Thyroid gland (tissue), 4 donors: ENCODE measurements at regions not wholly inside any gene's neighbourhood (a gene's known extent, or its start where the extent isn't known, plus 50 kb on each side); places are given as distances from the start of the nearest gene placed in this dataset.

ENCODE experiments used
- DNase-seq, 2 donors: peaks; one replicate each; pipeline ENCODE4 v3.0.0-alpha.2; 2019
- H3K27ac ChIP-seq, 3 donors: fragments of 200-600 bp; sonication (generic); 1 replicate in 2 of 3; 2 replicates in 1 of 3; pipeline ENCODE4 v1.5.1; 2016 to 2019; ENCODE audit warnings: mild to moderate bottlenecking in 1 of 3, moderate library complexity in 1 of 3
- H3K27me3 ChIP-seq: fragments of 200-600 bp; sonication (generic); one replicate; pipeline ENCODE4 v1.5.1; 2019
- H3K36me3 ChIP-seq, 2 donors: fragments of 200-600 bp; sonication (generic); one replicate each; pipeline ENCODE4 v1.5.1; 2016 to 2019
- H3K4me1 ChIP-seq, 2 donors: fragments of 200-600 bp; sonication (generic); one replicate each; pipeline ENCODE4 v1.5.1; 2017 to 2019
- H3K4me3 ChIP-seq, 3 donors: fragments of 200-600 bp; sonication (generic); replicated peaks in 1 of 3; 1 replicate in 2 of 3; 2 replicates in 1 of 3; pipeline ENCODE4 v1.5.1; 2016; ENCODE audit warnings: mild to moderate bottlenecking in 1 of 3
- H3K9me3 ChIP-seq: fragments of 200-600 bp; sonication (generic); one replicate; pipeline ENCODE4 v1.5.1; 2017
- CTCF ChIP-seq, 6 experiments: fragments of 200-600 bp in 3 of 6; fragments of 450-650 bp in 3 of 6; sonication (generic) in 3 of 6; IDR thresholded peaks; one replicate each; pipeline ENCODE4 v1.5.1; 2016 to 2019; ENCODE audit warnings: antibody characterized with exemption in 6 of 6, mild to moderate bottlenecking in 2 of 6, inconsistent platforms in 1 of 6, moderate library complexity in 1 of 6
- POLR2A ChIP-seq, 2 donors: fragments of 450-650 bp; IDR thresholded peaks; one replicate each; pipeline ENCODE4 v1.6.1; 2017; ENCODE audit warnings: antibody characterized with exemption in 2 of 2, mild to moderate bottlenecking in 2 of 2, moderate library complexity in 1 of 2
- WGBS, 2 donors: methylation state at CpG; one replicate each; pipeline ENCODE4 v1.1.5; 2017; 5-methylcytosine and 5-hydroxymethylcytosine counted together
- intact Hi-C: fragments of 100-400 bp; cut with DNase I; formaldehyde crosslinking; loops from one replicate; pipeline ENCODE4 v1.15.1; 2023

- H3K27me3 ChIP-seq: no peaks in the 10 kb centered on the region
- intact Hi-C loops: no loop called here
- no peak for DNase-seq
- H3K4me3 ChIP-seq: no peak overlapping the region
- WGBS, 2 donors: 81 to 89% methylated on average over 2 of the region's 2 CpGs
- no peak overlapping the region for H3K27ac ChIP-seq
- TF ChIP-seq CTCF (IDR thresholded peaks at IDR 0.05) (no peak), POLR2A (IDR thresholded peaks at IDR 0.05) (no peak)
- no peaks in the 10 kb centered on the region for H3K4me1 ChIP-seq
- H3K9me3 ChIP-seq: no peaks in the 10 kb centered on the region
- no peaks in the 10 kb centered on the region for H3K36me3 ChIP-seq
These were observed 232.8 kb upstream of the NR2F2 start for GRCh38 chr15:96097661-96098060.

GRCh38 chr15:96102631-96103030 is 227.9 kb upstream of the NR2F2 start:
- Histone ChIP-seq H3K27me3 (no peaks in the 10 kb centered on the region), H3K27ac (no peak overlapping the region), H3K4me3 (no peak overlapping the region), H3K9me3 (no peaks in the 10 kb centered on the region), H3K4me1 (no peaks in the 10 kb centered on the region), H3K36me3 (no peaks in the 10 kb centered on the region)
- no peak for DNase-seq
- TF ChIP-seq CTCF (IDR thresholded peaks at IDR 0.05): no peak
- 73 to 78% methylated on average over 6 of the region's 6 CpGs for WGBS, 2 donors
- intact Hi-C loops: no loop called here

DNA sequence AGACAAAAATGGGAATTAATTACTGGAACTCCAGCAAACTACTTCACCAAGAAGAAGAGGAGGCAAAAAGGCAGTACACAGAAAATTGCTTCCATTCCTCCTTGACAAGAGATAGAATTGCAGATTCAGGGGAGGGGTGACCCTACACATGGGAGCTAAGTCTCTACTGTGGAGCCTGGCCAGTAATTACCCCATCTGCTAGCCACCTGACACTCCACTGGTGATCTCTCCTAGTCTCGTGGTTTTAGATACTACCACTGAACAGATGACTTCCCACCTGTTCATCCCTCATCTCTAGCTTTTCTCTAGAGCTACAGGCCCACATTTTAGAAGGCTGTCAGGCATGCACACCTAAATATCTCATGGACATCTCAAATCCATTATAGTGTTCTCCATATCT is 224.3 kb upstream of the NR2F2 start:
- TF ChIP-seq CTCF (IDR thresholded peaks at IDR 0.05) (no peak), POLR2A (IDR thresholded peaks at IDR 0.05) (no peak)

GRCh38 chr15:96106628-96107027 is 223.9 kb upstream of the NR2F2 start:
- no peak for TF ChIP-seq CTCF (IDR thresholded peaks at IDR 0.05)
- TF ChIP-seq POLR2A (IDR thresholded peaks at IDR 0.05): no peak
- intact Hi-C loops: no loop called here
- H3K36me3 ChIP-seq: no peaks in the 10 kb centered on the region
- no peak for DNase-seq
- H3K27ac ChIP-seq: no peak overlapping the region
- H3K4me1 ChIP-seq: no peaks in the 10 kb centered on the region
- no peaks in the 10 kb centered on the region for H3K9me3 ChIP-seq
- WGBS, 2 donors: 88 to 93% methylated on average over 5 of the region's 5 CpGs
- no peaks in the 10 kb centered on the region for H3K27me3 ChIP-seq
- no peak overlapping the region for H3K4me3 ChIP-seq

More for the DNA sequence above, 224.3 kb upstream of the NR2F2 start:
- Histone ChIP-seq H3K36me3 (no peaks in the 10 kb centered on the region), H3K27ac (no peak overlapping the region), H3K4me1 (no peaks in the 10 kb centered on the region), H3K4me3 (no peak overlapping the region), H3K9me3 (no peaks in the 10 kb centered on the region), H3K27me3 (no peaks in the 10 kb centered on the region)
- no peak for DNase-seq
- WGBS, 2 donors: 90 to 100% methylated on average over 1 of the region's 1 CpG
- intact Hi-C loops: no loop called here

- no peak overlapping the region for H3K27ac ChIP-seq
- intact Hi-C loops: no loop called here
- no peaks in the 10 kb centered on the region for H3K4me1 ChIP-seq
- DNase-seq: no peak
- no peaks in the 10 kb centered on the region for H3K9me3 ChIP-seq
- H3K4me3 ChIP-seq: no peak overlapping the region
- 64 to 65% methylated on average over 2 of the region's 2 CpGs for WGBS, 2 donors
- no peaks in the 10 kb centered on the region for H3K27me3 ChIP-seq
- no peak for TF ChIP-seq POLR2A (IDR thresholded peaks at IDR 0.05)
- no peak for TF ChIP-seq CTCF (IDR thresholded peaks at IDR 0.05)
- H3K36me3 ChIP-seq: no peaks in the 10 kb centered on the region
These were observed 222.6 kb upstream of the NR2F2 start for GRCh38 chr15:96107916-96108315.
